ENCODE measurements at regions not wholly inside any gene's neighbourhood (a gene's known extent, or its start where the extent isn't known, plus 50 kb on each side); places are given as distances from the start of the nearest gene placed in this dataset.

DNA sequence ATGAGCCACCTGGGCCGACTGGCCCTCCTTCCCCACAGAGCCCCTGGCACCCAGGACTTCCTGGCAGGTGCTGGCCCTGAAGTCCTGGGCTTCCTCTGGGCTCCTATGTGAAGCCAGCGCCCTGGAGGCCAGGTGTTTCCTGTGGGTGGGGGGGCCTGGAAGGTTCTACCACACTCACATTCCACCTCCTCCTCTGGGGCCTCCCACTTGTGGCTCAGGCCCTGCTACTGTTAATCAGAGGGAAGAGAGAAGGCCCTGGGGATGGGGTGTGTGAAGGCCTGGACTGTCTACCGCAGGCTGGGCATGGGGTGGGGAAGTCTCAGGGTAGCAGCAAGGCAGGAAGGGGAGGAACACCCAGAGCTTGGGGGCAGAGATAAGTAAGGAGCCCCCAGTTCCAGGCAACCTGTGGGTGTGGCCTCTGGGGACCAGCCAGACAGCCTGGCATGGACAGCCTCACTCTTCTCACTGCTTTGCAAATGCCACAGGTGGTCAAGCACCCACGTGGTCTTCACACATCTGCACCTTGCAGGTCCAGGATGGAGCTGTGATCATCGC lies 111.9 kb upstream of the TNRC6C start:
- Histone ChIP-seq H3K4me3 (ENCODE audit: low read depth in 1 of 2, low read length in 1 of 2) (no peak overlapping the region), H3K4me1 (ENCODE audit: control insufficient read depth in 1 of 2, insufficient read depth in 1 of 2, low read depth in 1 of 2, low read length in 1 of 2) (peaks cover 0 to 6% of the 10 kb centered on the region in 2 experiments)

DNA sequence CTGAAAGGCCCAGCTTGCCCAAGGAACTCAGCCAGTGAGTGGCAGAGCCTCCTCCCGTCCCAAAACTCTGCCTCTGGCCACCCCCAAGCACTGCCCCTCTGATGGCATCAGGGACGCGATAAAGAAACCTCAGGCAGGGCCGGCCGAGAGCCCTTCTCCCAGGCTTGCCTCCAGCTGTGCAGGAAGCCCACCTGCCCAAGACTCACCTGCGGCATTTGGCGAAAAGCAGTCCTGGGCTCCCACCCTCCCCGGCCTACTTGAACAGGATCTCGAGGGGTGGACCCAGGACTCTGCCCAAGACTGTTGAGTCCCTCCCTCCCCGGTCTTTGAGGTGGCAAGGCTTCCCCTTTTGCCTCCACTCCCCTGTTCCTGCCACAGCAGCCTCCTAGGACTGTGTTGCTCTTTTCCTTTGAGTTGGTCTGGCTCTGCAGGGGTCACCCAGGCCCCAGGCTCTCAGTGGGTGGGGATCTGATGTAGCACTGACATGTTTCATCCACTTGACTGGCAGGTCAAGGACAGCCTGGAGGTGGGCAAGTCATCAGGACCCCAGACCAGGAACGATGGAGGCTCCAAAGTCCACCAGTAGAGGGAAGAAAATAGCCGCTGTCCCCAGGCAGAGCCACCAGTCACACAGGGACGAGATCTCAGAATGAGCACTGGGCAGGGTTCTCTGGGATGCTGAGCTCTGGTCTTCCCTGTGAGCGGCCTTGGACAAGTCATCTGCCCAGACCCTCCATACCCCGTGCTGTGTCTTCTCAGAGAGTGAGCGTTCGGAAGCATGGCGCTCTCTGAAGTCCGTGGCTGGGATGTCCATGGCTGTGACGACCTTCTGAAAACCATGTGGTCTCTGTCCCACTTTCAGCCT lies 111.0 kb upstream of the TNRC6C start:
- TF ChIP-seq, protein P1, sequence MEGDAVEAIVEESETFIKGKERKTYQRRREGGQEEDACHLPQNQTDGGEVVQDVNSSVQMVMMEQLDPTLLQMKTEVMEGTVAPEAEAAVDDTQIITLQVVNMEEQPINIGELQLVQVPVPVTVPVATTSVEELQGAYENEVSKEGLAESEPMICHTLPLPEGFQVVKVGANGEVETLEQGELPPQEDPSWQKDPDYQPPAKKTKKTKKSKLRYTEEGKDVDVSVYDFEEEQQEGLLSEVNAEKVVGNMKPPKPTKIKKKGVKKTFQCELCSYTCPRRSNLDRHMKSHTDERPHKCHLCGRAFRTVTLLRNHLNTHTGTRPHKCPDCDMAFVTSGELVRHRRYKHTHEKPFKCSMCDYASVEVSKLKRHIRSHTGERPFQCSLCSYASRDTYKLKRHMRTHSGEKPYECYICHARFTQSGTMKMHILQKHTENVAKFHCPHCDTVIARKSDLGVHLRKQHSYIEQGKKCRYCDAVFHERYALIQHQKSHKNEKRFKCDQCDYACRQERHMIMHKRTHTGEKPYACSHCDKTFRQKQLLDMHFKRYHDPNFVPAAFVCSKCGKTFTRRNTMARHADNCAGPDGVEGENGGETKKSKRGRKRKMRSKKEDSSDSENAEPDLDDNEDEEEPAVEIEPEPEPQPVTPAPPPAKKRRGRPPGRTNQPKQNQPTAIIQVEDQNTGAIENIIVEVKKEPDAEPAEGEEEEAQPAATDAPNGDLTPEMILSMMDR (IDR thresholded peaks at IDR 0.05) = no peak
- Histone ChIP-seq H3K4me1 (ENCODE audit: control insufficient read depth in 1 of 2, insufficient read depth in 1 of 2, low read depth in 1 of 2, low read length in 1 of 2) (peaks cover 0 to under 1% of the 10 kb centered on the region in 2 experiments), H3K36me3 (no peaks in the 10 kb centered on the region), H3K27me3 (peaks cover 49% of the 10 kb centered on the region), H3K27ac (no peak overlapping the region), H3K4me3 (ENCODE audit: low read depth in 1 of 2, low read length in 1 of 2) (no peak overlapping the region), H3K9me3 (no peaks in the 10 kb centered on the region)

More for the DNA sequence above, 111.9 kb upstream of the TNRC6C start:
- TF ChIP-seq, protein P1 (IDR thresholded peaks at IDR 0.05) = no peak
- Histone ChIP-seq H3K27me3 (peaks cover 54% of the 10 kb centered on the region), H3K9me3 (no peaks in the 10 kb centered on the region), H3K36me3 (no peaks in the 10 kb centered on the region), H3K27ac (no peak overlapping the region)

DNA sequence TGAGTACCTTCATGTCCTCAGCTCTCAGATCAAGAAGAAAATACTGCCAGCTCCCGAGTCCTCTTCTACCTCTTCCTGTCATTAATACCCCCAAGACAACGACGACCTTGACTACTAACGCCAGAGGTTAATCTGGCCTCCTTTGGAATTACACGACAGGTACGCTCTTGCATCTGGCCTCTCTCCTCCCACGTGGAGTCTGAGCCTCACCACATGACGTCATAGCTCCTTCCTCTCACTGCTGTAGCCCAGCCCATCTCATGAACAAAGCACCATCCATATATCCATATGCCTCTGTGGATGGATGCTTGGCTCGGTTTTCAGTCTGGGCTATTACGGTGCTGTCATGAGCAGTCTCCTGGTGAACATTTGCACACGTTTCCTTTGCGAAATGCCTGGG lies 110.2 kb upstream of the TNRC6C start:
- Histone ChIP-seq H3K4me1 (ENCODE audit: control insufficient read depth in 1 of 2, insufficient read depth in 1 of 2, low read depth in 1 of 2, low read length in 1 of 2) (no peaks in the 10 kb centered on the region), H3K27me3 (peaks cover 44% of the 10 kb centered on the region)
- TF ChIP-seq, protein P1 (IDR thresholded peaks at IDR 0.05) = no peak

DNA sequence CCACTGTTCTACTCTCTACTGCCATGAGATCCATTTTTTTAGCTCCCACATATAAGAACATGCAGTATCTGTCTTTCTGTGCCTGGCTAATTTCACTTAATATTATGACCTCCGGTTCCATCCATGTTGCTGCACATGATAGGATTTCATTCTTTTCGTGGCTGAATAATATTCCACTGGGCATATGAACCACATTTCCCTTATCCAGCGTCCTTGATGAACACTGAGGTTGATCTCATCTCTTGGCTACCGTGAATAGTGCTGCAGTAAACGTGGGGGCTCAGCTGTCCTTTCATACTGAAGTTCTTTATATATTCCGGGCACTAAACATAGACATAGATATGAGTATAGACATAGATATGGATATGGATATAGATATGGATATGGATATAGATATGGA lies 109.3 kb upstream of the TNRC6C start:
- Histone ChIP-seq H3K4me3 (ENCODE audit: low read depth in 1 of 2, low read length in 1 of 2) (no peak overlapping the region), H3K9me3 (no peaks in the 10 kb centered on the region), H3K27ac (no peak overlapping the region), H3K36me3 (no peaks in the 10 kb centered on the region), H3K4me1 (ENCODE audit: control insufficient read depth in 1 of 2, insufficient read depth in 1 of 2, low read depth in 1 of 2, low read length in 1 of 2) (no peaks in the 10 kb centered on the region), H3K27me3 (peaks cover 35% of the 10 kb centered on the region)
- TF ChIP-seq, protein P1 (IDR thresholded peaks at IDR 0.05) = no peak

More for the DNA sequence above, 110.2 kb upstream of the TNRC6C start:
- Histone ChIP-seq H3K27ac (no peak overlapping the region), H3K9me3 (no peaks in the 10 kb centered on the region), H3K36me3 (no peaks in the 10 kb centered on the region), H3K4me3 (ENCODE audit: low read depth in 1 of 2, low read length in 1 of 2) (no peak overlapping the region)

DNA sequence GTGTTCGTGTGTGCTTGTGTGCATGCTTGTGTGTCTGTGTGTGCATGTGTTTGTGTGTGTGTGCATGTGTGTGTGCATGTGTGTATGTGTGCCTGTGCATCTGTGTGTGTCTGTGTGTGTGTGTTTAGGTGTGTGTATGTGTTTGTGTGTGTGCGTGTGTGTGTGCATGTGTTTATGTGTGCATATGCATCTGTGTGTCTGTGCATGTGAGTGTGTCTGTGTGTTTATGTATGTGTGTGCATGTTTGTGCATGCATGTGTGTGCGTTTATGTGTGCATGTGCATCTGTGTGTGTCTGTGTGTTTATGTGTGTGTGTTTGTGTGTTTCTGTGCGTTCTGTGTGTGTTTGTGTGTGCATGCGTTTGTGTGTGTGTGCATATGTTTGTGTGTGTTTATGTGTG lies 106.6 kb upstream of the TNRC6C start:
- Histone ChIP-seq H3K4me3 (ENCODE audit: low read depth in 1 of 2, low read length in 1 of 2) (no peak overlapping the region), H3K9me3 (no peaks in the 10 kb centered on the region), H3K36me3 (no peaks in the 10 kb centered on the region), H3K27me3 (peaks cover 15% of the 10 kb centered on the region), H3K27ac (no peak overlapping the region), H3K4me1 (ENCODE audit: control insufficient read depth in 1 of 2, insufficient read depth in 1 of 2, low read depth in 1 of 2, low read length in 1 of 2) (peaks cover 0 to 3% of the 10 kb centered on the region in 2 experiments)
- TF ChIP-seq, protein P1 (IDR thresholded peaks at IDR 0.05) = no peak

All from neutrophil (primary cell).